HG03039 (cell line): ENCODE measurements at regions not wholly inside any gene's neighbourhood (a gene's known extent, or its start where the extent isn't known, plus 50 kb on each side); places are given as distances from the start of the nearest gene placed in this dataset.

Source experiments
- ATAC-seq: cut with Tn5 transposase; IDR thresholded peaks from one replicate; pipeline ENCODE4 v1.9.1; 2021; ENCODE audit warnings: mild to moderate bottlenecking, moderate library complexity; ENCODE audit not compliant: unreplicated experiment

- no peak for ATAC-seq
These were observed 68.6 kb upstream of the EPHA4 start for GRCh38 chr2:221640686-221641085.

DNA sequence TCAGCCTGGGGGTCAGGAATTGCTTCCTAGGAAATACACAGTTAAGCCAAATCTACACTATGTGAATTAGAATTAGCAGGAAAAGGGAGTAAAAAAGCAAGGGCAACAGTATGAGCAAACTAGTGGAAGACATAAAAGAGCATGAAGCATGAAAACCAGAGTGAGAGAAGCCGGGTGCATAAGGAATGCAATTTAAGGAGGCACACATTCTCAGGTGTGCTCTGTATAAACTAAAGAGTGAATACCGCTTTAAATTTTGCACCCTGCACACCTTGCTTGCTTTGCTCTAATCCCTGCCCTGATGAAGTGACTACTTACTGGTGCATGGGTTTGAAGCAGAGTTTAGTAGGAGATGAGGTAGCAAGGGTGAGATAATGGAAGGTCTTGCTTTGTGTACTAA is 65.7 kb upstream of the EPHA4 start:
- ATAC-seq = no peak

DNA sequence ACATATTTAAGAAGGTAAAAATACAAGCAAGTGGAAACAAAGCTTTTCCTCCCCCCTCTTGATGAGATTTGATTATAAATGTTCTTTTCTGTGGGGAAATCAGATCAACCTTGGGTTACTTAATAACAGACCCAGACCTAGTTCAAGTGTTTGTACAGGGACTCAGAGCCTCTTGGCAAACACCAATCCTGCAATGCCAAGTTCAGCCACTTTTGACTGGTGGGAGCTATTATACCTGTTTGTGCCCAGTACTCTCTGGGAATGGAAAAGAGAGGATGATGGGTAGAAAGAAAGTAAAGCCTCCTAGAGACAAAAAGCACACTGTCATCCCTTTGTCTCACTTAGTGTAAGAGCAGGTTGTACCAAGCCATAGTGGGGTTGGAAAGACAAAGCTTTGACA is 63.8 kb upstream of the EPHA4 start:
- ATAC-seq = no peak

DNA sequence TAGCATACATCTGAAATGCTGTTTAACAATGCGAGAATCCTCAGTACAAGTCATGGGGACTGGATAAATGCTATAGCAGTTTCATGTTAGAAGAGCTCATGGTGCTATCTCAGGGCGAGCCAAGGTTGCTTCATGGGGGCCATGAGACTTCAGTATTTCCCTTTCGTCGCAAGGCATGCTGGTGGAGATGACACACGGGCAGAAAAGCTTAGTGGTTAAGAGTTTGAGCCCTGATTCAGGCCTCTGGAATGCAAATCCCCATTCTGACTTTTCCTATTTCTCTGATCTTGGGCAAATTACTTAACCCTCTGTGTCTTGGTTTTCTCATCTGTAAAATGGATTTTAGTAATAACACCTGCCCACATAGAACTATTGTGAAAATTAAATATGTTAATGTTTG is 57.4 kb upstream of the EPHA4 start:
- ATAC-seq = no peak

DNA sequence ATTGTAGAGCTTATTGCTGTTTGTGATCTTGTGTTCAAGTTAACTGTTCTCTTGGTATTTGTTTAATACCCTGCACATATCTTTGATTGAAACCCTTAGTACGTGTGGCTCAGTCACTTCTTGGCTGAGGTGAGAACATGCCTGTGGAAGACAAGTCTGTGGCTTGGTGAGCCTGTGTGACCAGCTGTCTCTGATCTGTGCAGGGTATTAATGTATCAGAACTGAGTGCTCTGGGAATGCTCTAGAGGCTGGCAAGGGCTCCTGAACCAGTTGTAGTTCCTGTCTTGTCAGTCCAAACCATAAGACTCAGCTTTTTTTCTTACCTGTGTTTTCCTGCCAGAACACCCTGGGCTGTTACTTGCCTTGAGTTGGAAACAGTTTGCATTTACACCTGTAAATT is 52.4 kb upstream of the EPHA4 start:
- ATAC-seq = no peak
